ENCODE measurements at regions not wholly inside any gene's neighbourhood (a gene's known extent, or its start where the extent isn't known, plus 50 kb on each side); places are given as distances from the start of the nearest gene placed in this dataset.

GRCh38 chr2:241953324-241953928 is 83.9 kb downstream of the RTP5 start:
- H3K27me3 ChIP-seq (ENCODE audit: control insufficient read depth, insufficient read depth, low read length): no peaks in the 10 kb centered on the region
- no peak overlapping the region for H3K27ac ChIP-seq
- no peak overlapping the region for H3K4me3 ChIP-seq (ENCODE audit: low read depth, low read length)
- no peaks in the 10 kb centered on the region for H3K36me3 ChIP-seq (ENCODE audit: control insufficient read depth, insufficient read depth, low read length)
- no peaks in the 10 kb centered on the region for H3K9me3 ChIP-seq (ENCODE audit: control insufficient read depth, low read length)
- H3K9ac ChIP-seq: no peak overlapping the region
- peaks cover 2% of the 10 kb centered on the region for H3K4me1 ChIP-seq
- no peak overlapping the region for H3K4me2 ChIP-seq (ENCODE audit: low read length)
- no peak for TF ChIP-seq CTCF (IDR thresholded peaks at IDR 0.05)
- peaks cover 2% of the 10 kb centered on the region for H3K79me2 ChIP-seq
- H2AFZ ChIP-seq: no peak overlapping the region

- no peak for TF ChIP-seq CTCF (IDR thresholded peaks at IDR 0.05)
- no peak overlapping the region for H3K4me3 ChIP-seq (ENCODE audit: low read depth, low read length)
- H3K27me3 ChIP-seq (ENCODE audit: control insufficient read depth, insufficient read depth, low read length): no peaks in the 10 kb centered on the region
- no peak overlapping the region for H3K9ac ChIP-seq
- no peak overlapping the region for H3K27ac ChIP-seq
- no peaks in the 10 kb centered on the region for H3K79me2 ChIP-seq
- H2AFZ ChIP-seq: no peak overlapping the region
- no peaks in the 10 kb centered on the region for H3K36me3 ChIP-seq (ENCODE audit: control insufficient read depth, insufficient read depth, low read length)
- H3K4me1 ChIP-seq: no peaks in the 10 kb centered on the region
- H3K9me3 ChIP-seq (ENCODE audit: control insufficient read depth, low read length): no peaks in the 10 kb centered on the region
- H3K4me2 ChIP-seq (ENCODE audit: low read length): no peak overlapping the region
These were observed 87.1 kb downstream of the RTP5 start for GRCh38 chr2:241956521-241957110.

GRCh38 chr2:241957276-241957675 is 87.7 kb downstream of the RTP5 start:
- Histone ChIP-seq H3K4me2 (ENCODE audit: low read length) (no peak overlapping the region), H3K9ac (no peak overlapping the region), H3K79me2 (no peaks in the 10 kb centered on the region), H3K27ac (no peak overlapping the region), H3K4me1 (no peaks in the 10 kb centered on the region), H2AFZ (no peak overlapping the region), H3K9me3 (ENCODE audit: control insufficient read depth, low read length) (no peaks in the 10 kb centered on the region), H3K4me3 (ENCODE audit: low read depth, low read length) (no peak overlapping the region), H3K36me3 (ENCODE audit: control insufficient read depth, insufficient read depth, low read length) (no peaks in the 10 kb centered on the region), H3K27me3 (ENCODE audit: control insufficient read depth, insufficient read depth, low read length) (no peaks in the 10 kb centered on the region)
- TF ChIP-seq CTCF (IDR thresholded peaks at IDR 0.05): no peak

GRCh38 chr2:241958818-241959545 is 89.5 kb downstream of the RTP5 start:
- no peak overlapping the region for H3K27ac ChIP-seq
- TF ChIP-seq CTCF (IDR thresholded peaks at IDR 0.05): no peak
- no peak overlapping the region for H2AFZ ChIP-seq
- no peaks in the 10 kb centered on the region for H3K27me3 ChIP-seq (ENCODE audit: control insufficient read depth, insufficient read depth, low read length)
- H3K79me2 ChIP-seq: no peaks in the 10 kb centered on the region
- no peak overlapping the region for H3K4me2 ChIP-seq (ENCODE audit: low read length)
- no peaks in the 10 kb centered on the region for H3K9me3 ChIP-seq (ENCODE audit: control insufficient read depth, low read length)
- no peak overlapping the region for H3K4me3 ChIP-seq (ENCODE audit: low read depth, low read length)
- no peaks in the 10 kb centered on the region for H3K36me3 ChIP-seq (ENCODE audit: control insufficient read depth, insufficient read depth, low read length)
- no peaks in the 10 kb centered on the region for H3K4me1 ChIP-seq
- no peak overlapping the region for H3K9ac ChIP-seq
